Stimulated activated naive CD4-positive, alpha-beta T cell treated with Interleukin-2 at 50 U/mL for 16 hours (primary cell): ENCODE measurements at regions not wholly inside any gene's neighbourhood (a gene's known extent, or its start where the extent isn't known, plus 50 kb on each side); places are given as distances from the start of the nearest gene placed in this dataset.

Experiments
- DNase-seq: peaks from one replicate; lab custom pipeline; 2025; lab: John Stamatoyannopoulos, UW

DNA sequence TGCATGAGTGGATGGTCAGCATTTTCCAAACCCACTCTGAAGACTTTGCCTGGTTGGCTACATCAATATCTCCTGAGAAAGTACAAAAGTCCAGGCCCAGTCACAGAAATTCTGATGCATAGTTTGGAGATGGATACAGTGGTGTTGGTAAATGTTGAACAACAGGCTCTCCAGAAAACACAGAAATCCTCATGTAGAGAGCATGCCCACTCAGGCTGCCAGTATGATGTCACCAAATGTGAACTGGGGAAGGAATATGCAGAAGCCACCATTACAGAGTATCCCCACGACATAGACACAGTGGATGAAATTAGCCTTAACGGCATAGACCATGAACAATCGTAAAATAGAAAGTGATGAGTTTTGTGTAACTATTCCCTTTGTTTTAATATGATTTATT lies 97.1 kb upstream of the NXT1 start:
- DNase-seq: no peak

DNA sequence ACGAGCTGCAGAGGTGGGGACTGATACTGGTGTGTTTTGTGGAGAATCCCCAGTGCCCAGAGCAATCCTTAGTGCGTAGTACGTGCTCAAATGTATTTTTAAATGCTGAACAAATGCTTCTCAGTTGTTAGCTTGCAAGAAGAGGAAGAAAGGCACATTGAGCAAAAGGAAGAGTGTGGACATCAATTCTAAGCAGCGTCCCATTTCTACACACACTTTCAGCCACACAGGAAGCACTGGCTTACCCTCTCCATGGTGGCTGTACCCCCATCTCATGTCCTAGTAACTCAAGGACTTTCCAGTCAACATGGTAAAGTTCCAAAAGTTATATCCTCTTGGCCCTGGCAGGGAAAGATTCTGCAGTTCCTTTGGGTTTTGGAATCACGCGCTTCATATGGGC lies 98.8 kb upstream of the NXT1 start:
- no peak for DNase-seq

DNA sequence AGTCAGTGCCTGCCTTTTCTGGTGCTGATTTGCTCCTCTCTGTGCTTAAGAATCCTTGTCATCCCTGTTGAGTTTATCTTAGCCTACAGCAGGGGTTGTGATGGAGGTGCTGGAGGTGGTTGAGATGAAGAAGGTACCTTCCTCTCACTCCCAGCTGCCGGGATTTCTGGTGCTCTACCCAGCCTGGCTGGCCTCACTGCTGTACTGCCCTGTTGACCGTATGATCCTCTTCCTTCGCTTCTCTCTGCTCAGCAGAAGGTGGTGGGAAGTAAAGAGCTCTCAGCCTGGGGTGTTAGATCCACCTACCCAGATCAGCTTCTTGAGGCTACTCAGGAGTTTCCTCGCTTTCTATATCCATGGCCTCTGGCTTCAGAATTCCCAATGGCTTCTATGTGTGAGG lies 101.0 kb upstream of the NXT1 start:
- DNase-seq: no peak

DNA sequence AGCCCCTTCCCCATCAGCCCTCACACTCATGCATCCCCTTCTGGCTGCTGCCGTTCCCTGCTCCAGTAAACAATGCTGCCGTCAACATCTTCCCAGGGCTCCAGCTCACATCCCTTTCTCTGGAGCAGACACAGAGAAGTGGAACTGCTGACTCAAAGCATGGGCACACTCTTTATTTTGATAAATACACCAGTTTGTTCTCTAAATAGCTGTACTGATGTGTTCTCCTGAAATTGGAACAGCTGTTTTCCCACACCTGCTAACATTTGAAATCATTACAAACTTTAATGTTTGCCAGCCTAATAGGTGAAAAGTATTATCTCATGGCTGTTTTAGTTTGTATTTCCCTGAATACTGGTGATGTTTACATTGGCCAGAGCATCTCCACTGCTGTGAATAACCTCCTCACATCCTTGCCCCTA lies 102.1 kb upstream of the NXT1 start:
- no peak for DNase-seq

DNA sequence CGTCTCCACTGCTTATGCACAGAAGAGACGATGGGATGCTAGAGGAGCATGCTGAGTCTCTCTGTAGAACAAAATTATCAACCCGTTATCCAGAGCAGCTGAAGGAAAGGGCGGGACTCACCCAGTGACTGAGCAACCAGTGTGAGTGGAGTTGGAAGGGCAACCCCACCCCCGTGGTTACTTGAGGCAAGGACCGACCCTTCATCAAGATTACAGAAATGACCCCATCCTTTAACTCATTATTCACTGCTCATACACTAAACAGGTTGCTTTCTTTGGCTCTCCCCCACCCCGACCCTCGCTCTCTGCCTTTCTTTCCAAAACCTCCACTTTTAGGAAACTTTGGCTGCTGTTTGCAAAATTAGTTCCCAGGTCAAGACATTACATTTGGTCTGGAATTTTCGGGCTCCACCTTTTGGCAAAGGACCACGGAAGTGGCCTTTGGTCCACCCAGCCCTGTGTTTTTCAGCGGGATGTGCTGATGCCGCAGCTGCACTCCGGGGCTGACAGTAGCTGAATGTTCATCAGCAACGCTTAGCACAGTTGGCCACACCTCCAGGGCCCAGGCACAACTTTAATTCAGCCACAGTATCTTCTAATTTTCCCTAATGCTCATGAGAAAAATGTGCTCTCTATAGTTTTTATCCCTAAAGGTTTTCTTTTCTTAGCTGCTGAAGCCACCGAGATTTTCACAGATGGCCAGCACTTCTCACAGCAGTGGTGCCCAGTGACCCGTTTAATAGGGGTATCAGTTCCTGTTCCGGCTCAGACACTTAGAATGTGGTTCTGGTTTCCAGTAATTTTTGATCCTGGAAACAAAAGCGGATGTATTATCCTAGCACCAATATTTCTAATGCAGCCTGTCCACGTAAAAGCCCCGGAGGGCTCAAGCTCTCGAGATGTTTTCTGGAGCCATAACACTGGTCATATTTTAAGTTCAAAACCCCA lies 103.6 kb upstream of the NXT1 start:
- no peak for DNase-seq

DNA sequence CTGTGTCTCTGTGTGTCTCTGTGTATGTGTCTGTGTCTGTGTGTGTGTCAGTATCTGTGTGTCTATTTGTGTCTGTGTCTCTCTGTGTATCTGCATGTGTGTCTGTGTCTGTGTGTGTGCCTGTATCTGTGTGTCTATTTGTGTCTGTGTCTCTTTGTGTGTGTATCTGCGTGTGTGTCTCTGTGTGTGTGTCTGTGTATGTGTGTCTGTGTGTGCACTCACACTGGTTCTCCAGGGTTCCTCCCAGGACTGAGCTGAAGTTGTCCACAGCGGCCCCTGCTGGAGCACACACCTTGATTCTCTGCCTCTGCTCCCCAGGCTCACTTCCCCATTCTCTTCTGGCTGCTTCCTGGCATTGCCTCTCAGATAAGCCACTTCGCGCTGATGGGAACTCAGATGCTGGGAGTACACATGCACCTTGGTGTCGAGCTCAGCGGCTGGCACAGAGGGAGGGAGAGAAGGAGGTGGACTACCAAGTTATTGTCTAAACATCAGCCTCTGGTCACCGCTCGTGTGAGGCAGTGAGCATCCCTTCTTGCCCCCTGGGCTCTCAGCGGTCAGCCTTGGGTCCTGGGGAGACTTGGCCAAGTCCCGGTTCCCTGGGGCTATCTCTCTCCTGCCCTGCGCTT lies 104.9 kb upstream of the NXT1 start:
- DNase-seq: no peak

DNA sequence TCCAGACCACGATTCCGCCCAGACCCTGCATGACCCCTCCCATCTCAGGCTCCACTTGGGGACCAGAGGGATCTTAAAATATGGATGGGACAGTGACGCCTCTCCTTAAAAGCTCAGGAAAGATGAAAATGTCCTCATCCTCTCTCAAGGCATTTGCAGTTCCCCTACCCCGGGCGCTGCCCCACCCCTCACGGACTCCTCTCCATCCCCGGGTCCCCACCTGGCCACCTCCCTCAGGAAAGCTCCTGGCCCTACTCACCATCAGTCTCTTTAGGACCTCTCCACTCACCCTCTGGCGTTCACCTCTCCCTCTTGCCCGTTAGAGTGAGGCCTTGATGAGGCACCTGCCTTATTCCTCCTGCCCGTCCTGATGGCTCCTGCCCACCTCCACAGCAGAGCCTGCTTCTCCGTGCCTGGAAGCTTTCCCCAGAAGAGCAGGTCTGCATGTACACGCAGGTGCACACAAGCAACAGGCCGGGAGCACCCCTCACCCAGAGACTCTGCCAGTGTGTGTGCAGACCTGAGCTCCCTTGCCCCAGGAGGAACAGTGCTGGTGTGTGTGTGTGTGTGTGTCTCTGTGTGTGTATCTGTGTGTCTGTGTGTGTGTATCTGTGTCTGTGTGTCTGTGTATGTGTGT lies 105.6 kb upstream of the NXT1 start:
- no peak for DNase-seq

DNA sequence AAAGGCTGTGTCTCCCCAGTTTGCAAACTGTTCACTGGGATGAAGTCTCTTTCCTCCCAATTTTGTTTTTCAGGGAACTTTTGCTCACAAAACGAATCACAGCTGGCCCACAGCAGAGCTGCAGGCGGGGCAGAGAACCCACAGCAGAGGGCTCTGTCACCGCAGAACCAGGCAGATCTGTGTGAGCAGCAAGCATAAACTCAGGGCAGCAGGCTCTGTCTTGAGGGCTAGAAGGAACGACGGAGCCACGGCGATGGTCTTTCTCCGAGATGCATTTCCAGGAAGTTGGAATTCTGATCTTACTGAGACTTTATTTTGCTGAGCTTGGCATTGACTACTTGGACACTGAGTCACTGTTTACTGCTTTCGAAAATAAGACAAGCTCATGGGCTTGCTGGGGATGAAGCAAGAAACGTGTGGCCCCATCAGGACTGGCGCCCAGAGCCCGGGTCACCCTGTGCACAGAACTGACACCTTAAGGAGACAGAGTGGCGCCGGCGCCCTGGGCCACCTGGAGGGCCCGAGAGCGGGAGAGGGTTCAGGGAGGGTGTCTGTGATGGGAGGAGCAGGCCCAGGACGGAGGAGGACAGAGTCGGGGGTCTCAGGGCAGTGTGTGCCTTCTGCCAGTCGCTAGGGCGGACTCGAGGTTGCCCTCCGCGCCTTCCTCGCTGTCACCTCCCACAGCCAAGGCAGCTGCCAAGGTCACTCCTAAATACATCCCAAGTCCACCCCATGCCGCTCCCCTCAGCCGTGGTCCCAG lies 106.3 kb upstream of the NXT1 start:
- DNase-seq: no peak

DNA sequence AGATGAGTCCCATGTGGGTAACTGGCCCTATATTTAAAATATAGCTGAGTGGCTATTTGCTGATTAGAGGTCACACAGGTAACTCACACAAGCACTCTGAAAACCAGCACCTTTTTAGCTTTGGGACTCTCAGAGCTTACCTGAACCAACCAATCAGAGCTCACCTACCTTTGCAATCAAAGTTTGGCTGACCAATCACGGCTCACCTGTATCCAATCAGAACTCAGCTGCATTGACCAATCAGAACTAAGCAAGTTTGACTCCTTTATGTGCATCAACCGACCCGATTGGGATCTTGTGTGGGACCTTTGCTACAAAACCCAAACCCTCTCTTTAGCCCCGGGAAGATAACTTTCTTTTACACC lies 106.8 kb upstream of the NXT1 start:
- DNase-seq: no peak

DNA sequence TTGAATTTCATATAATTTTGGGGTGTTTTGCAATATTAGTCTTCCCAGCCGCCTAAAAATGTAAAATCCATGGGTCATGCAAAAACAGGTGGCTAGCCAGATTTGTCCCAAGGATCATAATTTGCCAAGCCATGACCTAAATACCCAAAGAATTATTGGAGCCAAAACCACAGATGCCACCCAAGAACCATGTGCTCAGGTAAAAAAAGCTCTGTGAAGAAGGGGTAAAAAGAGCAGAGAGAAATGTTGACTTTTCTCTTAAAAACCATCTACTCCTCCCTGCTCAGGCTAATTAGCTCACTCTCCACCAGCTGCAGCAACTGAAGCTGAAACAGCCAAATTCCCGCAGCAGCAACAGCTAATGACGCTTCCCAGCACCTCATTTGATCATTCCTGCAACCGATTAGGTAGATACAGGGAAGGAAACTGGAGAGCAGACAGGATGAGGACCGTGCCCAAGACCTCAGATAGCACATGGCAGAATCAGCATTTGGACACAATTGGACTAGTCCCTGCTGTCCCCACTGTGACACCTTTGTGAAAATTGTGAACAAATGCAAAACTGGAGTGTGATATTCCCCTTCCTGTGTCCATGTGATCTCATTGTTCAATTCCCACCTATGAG lies 107.9 kb upstream of the NXT1 start:
- no peak for DNase-seq

DNA sequence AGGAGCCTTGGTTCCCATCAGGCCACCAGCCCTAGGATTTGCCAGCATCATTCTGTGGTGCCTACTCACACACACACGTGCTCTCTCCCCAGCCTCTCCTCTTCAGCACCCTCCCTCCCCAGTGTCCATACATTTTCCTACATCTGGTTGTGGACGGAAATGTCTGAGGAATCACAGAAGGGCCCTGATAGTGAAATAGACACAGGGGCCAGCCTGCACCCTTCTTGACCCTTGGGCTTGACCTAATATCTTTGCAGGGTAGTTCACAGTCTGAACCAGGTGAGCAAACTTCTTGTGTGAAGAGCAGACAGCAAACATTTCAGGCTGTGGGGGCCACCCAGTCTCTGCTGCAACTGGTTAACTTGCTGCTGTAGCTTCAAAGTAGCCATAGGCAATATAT lies 108.5 kb upstream of the NXT1 start:
- DNase-seq: no peak

DNA sequence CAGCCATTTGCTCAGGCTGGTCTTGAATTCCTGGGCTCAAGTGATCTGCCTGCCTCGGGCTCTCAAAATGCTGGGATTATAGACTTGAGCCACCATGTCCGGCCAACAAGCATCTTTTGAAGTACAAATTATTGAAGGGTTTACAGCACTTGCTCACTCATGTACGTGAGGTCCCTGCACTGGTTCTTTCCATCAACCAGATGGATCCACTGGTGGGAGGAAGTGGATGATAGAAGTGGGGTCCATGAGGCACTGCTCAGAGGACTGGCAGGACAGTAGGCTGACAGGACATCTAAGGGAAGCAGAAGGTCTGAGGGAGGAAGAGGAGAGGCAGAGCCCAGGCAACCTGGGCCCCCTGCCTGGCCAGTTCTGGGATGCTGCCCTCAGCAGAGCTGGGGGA lies 109.2 kb upstream of the NXT1 start:
- no peak for DNase-seq

DNA sequence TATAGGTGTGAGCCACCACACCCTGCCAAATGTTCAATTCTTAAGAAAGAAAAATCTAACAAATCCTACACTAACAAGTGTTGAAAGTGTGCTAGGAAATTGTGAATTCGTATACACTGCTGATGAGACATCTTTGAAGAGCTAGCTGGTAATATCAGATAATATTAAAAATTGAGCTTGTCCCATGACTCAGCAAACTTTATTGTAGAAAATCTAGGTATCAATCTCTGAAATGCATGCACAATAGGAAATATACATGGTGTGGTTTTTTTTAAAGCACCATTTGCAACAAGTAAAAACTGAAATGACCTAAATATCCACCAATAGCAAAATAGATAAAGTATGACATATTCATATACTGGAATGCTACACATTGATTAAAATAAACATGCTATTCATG lies 110.1 kb upstream of the NXT1 start:
- DNase-seq: no peak

DNA sequence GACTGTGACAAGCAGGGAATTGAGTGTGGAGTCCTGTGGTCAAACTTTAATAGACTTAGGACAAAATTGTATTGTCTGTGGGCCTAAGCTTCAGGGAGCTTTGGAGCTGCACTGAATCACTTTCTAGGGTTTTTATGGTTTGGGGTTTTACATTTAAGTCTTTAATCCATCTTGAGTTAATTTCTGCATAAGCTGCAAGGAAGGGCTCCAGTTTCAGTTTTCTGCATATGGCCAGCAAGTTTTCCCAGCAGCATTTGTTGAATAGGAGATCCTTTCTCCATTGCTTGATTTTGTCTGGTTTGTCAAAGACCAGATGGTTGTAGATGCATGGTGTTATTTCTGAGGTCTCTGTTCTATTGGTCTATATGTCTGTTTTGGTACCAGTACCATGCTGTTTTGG lies 113.4 kb upstream of the NXT1 start:
- no peak for DNase-seq

DNA sequence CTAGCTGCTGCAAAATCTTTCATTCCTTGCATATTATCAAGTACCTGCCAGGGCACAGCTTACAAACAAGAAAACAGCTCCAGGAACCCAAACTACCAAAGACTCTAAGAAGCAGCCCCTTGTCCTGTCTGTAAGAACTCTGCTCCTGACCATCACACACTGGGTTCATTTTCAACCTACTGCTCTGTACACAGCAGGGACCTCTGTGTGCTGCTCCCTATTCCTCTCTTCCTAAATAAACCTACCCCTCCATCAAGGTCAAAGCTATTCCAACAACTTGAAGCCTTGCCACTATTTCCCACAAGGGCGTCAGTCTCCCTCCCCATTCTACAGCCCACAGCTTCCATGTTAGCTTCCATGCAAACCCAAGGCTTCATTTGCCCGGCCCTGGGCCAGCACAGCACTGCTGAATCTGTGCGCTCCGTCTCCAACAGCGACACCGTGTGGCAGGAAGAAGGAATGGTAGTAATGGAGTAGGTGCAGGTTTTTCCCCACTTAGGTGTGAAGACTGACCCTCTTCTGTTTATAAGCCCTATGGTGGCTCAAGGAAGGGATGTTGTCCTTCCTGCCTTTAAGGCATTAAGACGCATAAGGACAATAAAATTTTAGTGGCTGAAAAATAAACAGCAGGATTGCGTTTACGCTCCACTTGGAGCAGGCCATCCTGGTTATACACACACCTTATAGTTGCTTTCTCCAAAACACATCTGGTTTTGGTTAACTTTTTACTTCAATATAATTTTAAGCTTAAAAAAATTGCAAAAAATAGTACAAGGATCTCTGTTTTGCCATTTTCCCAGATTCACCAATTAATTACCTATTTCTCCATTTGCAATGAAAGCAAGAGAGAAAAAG lies 115.2 kb upstream of the NXT1 start:
- no peak for DNase-seq

DNA sequence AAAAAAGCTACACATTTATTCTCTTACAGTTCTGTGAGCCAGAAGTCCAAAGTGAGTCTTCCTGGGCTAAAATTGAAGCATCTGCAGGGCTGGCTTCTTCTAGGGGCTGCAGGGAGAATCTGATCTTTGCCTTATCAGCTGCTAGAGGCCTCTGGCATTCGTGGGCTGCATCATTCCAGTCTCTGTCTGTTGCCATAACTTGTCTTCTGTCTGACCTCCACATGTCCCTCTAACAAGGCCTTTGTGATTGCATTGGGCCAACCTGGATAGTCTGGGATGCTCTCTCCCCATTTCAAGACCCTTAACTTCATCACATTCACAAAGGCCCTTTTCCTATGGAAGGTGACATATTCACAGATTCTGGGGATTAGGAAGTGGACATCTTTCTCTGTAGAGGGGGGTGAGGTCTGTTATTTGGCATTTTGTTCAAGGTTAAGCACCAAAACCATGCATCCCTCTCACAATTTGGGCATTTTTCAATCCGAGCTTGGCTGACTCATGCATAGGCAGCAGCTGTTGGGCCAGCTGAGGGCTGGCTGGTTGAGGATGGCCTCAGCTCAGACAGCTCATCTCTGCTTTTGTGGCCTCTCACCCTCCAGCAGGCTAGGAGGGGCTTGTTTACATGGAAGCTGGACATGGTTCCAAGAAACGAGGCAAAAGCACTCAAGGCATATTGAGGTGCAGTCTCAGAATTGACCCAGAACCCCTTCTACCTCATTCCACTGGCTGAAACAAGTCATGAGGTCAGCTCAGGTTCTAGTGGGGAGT lies 116.1 kb upstream of the NXT1 start:
- DNase-seq: no peak

DNA sequence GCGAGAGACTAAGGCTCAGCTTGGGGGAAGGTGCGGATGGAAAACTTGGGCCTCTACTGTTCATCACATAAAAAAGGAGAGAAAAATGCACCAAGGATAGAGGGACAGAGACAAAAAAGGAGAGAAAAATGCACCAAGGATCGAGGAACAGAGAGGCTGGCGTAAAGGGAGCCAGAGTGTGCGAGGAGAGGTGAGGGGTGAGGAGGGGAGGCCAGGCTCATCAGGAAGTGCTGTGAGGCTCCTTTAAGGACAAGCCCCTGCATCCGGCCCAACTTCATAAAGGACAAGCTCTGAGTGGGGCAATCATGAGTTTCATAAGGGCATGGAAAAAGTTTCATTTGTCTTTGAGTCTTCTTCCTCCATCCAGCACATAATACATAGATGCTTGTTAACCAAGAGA lies 117.2 kb upstream of the NXT1 start:
- no peak for DNase-seq

DNA sequence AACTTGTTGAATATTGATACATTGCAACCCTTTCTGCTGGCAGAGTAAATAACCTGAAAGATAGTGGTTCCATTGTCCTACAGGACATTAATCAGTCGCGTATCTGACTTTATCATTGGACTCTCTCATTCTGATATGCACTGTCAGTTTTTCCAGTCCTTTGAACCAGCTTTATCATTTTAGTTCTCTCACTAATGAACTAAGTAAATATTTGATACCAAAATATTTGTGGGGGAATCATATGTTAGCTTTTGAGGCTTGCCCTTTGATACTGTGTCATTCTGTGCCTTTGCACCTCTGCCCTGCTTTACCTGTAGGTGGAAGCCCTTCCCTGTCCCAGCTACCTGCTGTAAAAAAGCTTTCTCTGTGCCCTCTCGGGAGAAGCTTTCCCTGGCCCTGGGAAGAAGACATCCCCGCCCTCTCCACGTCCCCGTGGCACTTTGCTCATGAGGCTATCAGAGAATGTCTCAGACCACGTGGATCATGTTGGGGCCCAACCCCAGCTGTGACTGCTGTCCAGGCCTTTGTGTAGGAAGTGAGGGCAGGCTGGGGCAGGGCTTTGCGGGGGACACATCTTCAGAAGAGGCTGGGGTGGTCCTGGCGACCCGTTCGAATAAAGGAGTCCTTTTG lies 117.8 kb upstream of the NXT1 start:
- no peak for DNase-seq

DNA sequence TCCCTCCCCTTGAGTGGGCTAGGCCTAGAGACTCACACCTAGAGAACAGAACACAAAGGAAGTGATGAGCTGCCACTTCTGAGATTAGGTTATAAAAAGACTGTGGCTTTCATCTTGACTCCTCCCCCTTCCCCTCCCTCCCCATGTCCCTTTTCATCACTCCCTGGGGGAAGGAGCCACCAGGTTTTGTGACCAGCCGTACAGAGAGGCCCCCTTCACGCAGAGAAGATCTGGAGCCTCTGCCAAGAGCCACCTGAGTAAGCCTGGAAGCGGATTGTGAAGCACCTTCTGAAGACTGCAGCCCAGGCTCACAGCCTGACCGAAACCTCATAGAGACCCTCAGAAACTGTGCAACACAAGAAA lies 118.4 kb upstream of the NXT1 start:
- DNase-seq: no peak
